ENCODE measurements at regions not wholly inside any gene's neighbourhood (a gene's known extent, or its start where the extent isn't known, plus 50 kb on each side); places are given as distances from the start of the nearest gene placed in this dataset.

DNA sequence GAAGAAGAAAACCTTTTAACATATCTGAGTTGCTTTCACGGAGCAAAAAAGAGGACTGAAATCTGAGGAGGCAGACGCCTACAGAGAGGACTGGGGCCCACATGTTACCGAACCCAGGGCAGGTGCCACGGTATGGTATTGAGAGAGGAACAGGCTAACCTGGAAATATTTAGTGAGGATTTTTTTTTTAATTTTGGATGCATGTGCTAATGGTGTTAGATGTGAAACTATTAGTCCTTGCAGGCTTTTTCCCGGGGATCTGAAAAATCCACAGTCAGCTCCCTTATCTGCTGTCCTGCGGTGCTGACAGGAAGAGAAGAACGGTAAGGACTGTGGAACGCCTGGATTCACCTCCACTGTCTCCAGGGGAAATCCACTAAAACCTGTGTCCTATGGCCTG, 819.7 kb downstream of the TMEM121 start:
- Histone ChIP-seq H3K27me3 (no peaks in the 10 kb centered on the region), H3K36me3 (no peaks in the 10 kb centered on the region), H3K4me1 (no peaks in the 10 kb centered on the region), H3K9me3 (no peaks in the 10 kb centered on the region), H3K4me3 (no peak overlapping the region), H3K27ac (no peak overlapping the region)
- WGBS, 2 donors (ENCODE audit: low coverage in 1 of 2), result 69 to 74% methylated on average over 8 of the region's 8 CpGs
- DNase-seq, result no peak
- in situ Hi-C loops (cut with MboI; ENCODE audit: low pct_ligation_motif_present in 1 of 4, low pct_unique_long_range_greater_than_20kb in 1 of 4, low sequenced_read_pairs in 3 of 4) (no loop called here), intact Hi-C loops (cut with DNase I; ENCODE audit: low total_unique reads) (loop anchor here (2.0 kb wide), 1 partner anchor 19 kb away; no protein-coding TSS in a partner anchor)
- TF ChIP-seq EP300 (IDR thresholded peaks at IDR 0.05; ENCODE audit: low read depth) (no peak), CTCF (IDR thresholded peaks at IDR 0.05) (no peak), POLR2A (IDR thresholded peaks at IDR 0.05) (no peak), POLR2AphosphoS5 (IDR thresholded peaks at IDR 0.05) (no peak)

GRCh38 chr14:106346534-106347290, 820.3 kb downstream of the TMEM121 start:
- H3K36me3 ChIP-seq, result no peaks in the 10 kb centered on the region
- no peaks in the 10 kb centered on the region for H3K4me1 ChIP-seq
- H3K9me3 ChIP-seq, result no peaks in the 10 kb centered on the region
- H3K27me3 ChIP-seq, result no peaks in the 10 kb centered on the region
- TF ChIP-seq CTCF (IDR thresholded peaks at IDR 0.05), result no peak
- TF ChIP-seq POLR2A (IDR thresholded peaks at IDR 0.05), result no peak
- no peak for TF ChIP-seq EP300 (IDR thresholded peaks at IDR 0.05; ENCODE audit: low read depth)
- no peak for TF ChIP-seq POLR2AphosphoS5 (IDR thresholded peaks at IDR 0.05)
- DNase-seq, result no peak
- intact Hi-C loops (cut with DNase I; ENCODE audit: low total_unique reads) (loop anchor here (2.0 kb wide), 1 partner anchor 20 kb away; no protein-coding TSS in a partner anchor), in situ Hi-C loops (cut with MboI; ENCODE audit: low pct_ligation_motif_present in 1 of 4, low pct_unique_long_range_greater_than_20kb in 1 of 4, low sequenced_read_pairs in 3 of 4) (no loop called here)
- H3K4me3 ChIP-seq, result no peak overlapping the region
- WGBS, 2 donors (ENCODE audit: low coverage in 1 of 2), result 89 to 94% methylated on average over 4 of the region's 4 CpGs
- H3K27ac ChIP-seq, result no peak overlapping the region

GRCh38 chr14:106347291-106347778, 821.0 kb downstream of the TMEM121 start:
- H3K4me3 ChIP-seq, result no peak overlapping the region
- no peak for DNase-seq
- no peak overlapping the region for H3K27ac ChIP-seq
- intact Hi-C loops (cut with DNase I; ENCODE audit: low total_unique reads), result loop anchor here (2.0 kb wide), 1 partner anchor 21 kb away; no protein-coding TSS in a partner anchor
- no peak for TF ChIP-seq CTCF (IDR thresholded peaks at IDR 0.05)
- no peak for TF ChIP-seq POLR2AphosphoS5 (IDR thresholded peaks at IDR 0.05)
- TF ChIP-seq EP300 (IDR thresholded peaks at IDR 0.05; ENCODE audit: low read depth), result no peak
- H3K4me1 ChIP-seq, result no peaks in the 10 kb centered on the region
- H3K27me3 ChIP-seq, result no peaks in the 10 kb centered on the region
- H3K36me3 ChIP-seq, result no peaks in the 10 kb centered on the region
- WGBS, 2 donors (ENCODE audit: low coverage in 1 of 2), result 56 to 61% methylated on average over 4 of the region's 4 CpGs
- H3K9me3 ChIP-seq, result no peaks in the 10 kb centered on the region
- in situ Hi-C loops (cut with MboI; ENCODE audit: low pct_ligation_motif_present in 1 of 4, low pct_unique_long_range_greater_than_20kb in 1 of 4, low sequenced_read_pairs in 3 of 4), result no loop called here

- intact Hi-C loops (cut with DNase I; ENCODE audit: low total_unique reads), result loop anchor here (2.0 kb wide), 1 partner anchor 21 kb away; no protein-coding TSS in a partner anchor
- no peak for DNase-seq
- no peaks in the 10 kb centered on the region for H3K27me3 ChIP-seq
- H3K9me3 ChIP-seq, result no peaks in the 10 kb centered on the region
- no peaks in the 10 kb centered on the region for H3K4me1 ChIP-seq
- H3K36me3 ChIP-seq, result no peaks in the 10 kb centered on the region
- no peak overlapping the region for H3K4me3 ChIP-seq
- 58 to 66% methylated on average over 8 of the region's 8 CpGs for WGBS, 2 donors (ENCODE audit: low coverage in 1 of 2)
- H3K27ac ChIP-seq, result no peak overlapping the region
- in situ Hi-C loops (cut with MboI; ENCODE audit: low pct_ligation_motif_present in 1 of 4, low pct_unique_long_range_greater_than_20kb in 1 of 4, low sequenced_read_pairs in 3 of 4), result no loop called here
- TF ChIP-seq CTCF (IDR thresholded peaks at IDR 0.05), result no peak
- TF ChIP-seq POLR2A (IDR thresholded peaks at IDR 0.05), result no peak
- no peak for TF ChIP-seq EP300 (IDR thresholded peaks at IDR 0.05; ENCODE audit: low read depth)
- TF ChIP-seq POLR2AphosphoS5 (IDR thresholded peaks at IDR 0.05), result no peak
Observed at GRCh38 chr14:106347890-106348755, 821.7 kb downstream of the TMEM121 start.
